HepG2 (cell line): ENCODE measurements at regions not wholly inside any gene's neighbourhood (a gene's known extent, or its start where the extent isn't known, plus 50 kb on each side); places are given as distances from the start of the nearest gene placed in this dataset.

ENCODE experiments used
- ATAC-seq: fragments of 200-7000 bp; cut with Tn5 transposase; 3 replicates; pipeline ENCODE4 v1.9.1; 2020; ENCODE audit warnings: mild to moderate bottlenecking, moderate library complexity
- BruUV-seq: library from RNA; stranded (reverse); fragments of 400-500 nt; replicated peaks from 2 replicates; lab custom pipeline; 2021; lab: Mats Ljungman, UMichigan
- CTCF ChIA-PET: fragments of 300-600 bp; formaldehyde crosslinking; extraction: SDS; loops from one replicate; lab custom pipeline; 2021; ENCODE audit warnings: low total read pairs, inconsistent platforms, low intra/inter-chr PET ratio; lab: Yijun Ruan, JAX
- POLR2A ChIA-PET: fragments of 350-600 bp; sonication (Branson Sonifier 250); formaldehyde crosslinking; loops from one replicate; lab custom pipeline; 2020; ENCODE audit warnings: antibody characterized with exemption, inconsistent platforms; lab: Yijun Ruan, JAX
- DNase-seq: peaks from one replicate; pipeline ENCODE4 v3.0.0-alpha.2; 2015; ENCODE audit warnings: low spot score
- FAIRE-seq: peaks from 3 replicates; lab custom pipeline; 2011; peaks lifted over from hg19 to GRCh38; lab: Jason Lieb, UNC
- H2AFZ ChIP-seq: one replicate; pipeline ENCODE4 v1.6.1; 2011; ENCODE audit warnings: low read length, inconsistent platforms
- H3K27ac ChIP-seq: fragments of 300-600 bp; 3 replicates; pipeline ENCODE4 v1.8.0; 2011; ENCODE audit warnings: mixed run types, mild to moderate bottlenecking, mixed read lengths, low read length, inconsistent platforms; ENCODE audit not compliant: insufficient read depth; ENCODE audit errors: extremely low read length
- H3K27me3 ChIP-seq, 2 experiments: fragments of 200-600 bp in 1 of 2; 2 replicates in 1 of 2; 3 replicates in 1 of 2; pipeline versions ENCODE4 v1.6.0 to v1.8.0; 2011; ENCODE audit warnings: low read length in 2 of 2, mild to moderate bottlenecking in 2 of 2, moderate library complexity in 2 of 2, inconsistent platforms in 1 of 2; ENCODE audit not compliant: insufficient read depth in 2 of 2, control insufficient read depth in 1 of 2
- H3K36me3 ChIP-seq, 2 experiments: fragments of 200-600 bp in 1 of 2; replicated peaks in 1 of 2; 2 replicates in 1 of 2; 3 replicates in 1 of 2; pipeline versions ENCODE4 v1.5.1 to v1.8.0; 2011; ENCODE audit warnings: low read length in 2 of 2, inconsistent platforms in 1 of 2; ENCODE audit not compliant: insufficient read depth in 2 of 2, control insufficient read depth in 1 of 2
- H3K4me1 ChIP-seq: 2 replicates; pipeline ENCODE4 v1.5.1; 2012; ENCODE audit warnings: low read length, inconsistent platforms; ENCODE audit not compliant: insufficient read depth
- H3K4me2 ChIP-seq: 2 replicates; pipeline ENCODE4 v1.6.0; 2011; ENCODE audit warnings: low read depth, low read length, inconsistent platforms
- H3K4me3 ChIP-seq, 3 experiments: fragments of 200-600 bp in 1 of 3; sonication (generic), shearing (Covaris generic) in 1 of 3; replicated peaks in 1 of 3; 2 replicates each; pipeline ENCODE4 v1.5.1; 2011 to 2016; ENCODE audit warnings: low read length in 3 of 3, inconsistent platforms in 2 of 3, low read depth in 2 of 3, mild to moderate bottlenecking in 2 of 3, control low read depth in 1 of 3, mixed read lengths in 1 of 3; ENCODE audit not compliant: insufficient read depth in 1 of 3
- H3K79me2 ChIP-seq: one replicate; pipeline ENCODE4 v1.6.1; 2011; ENCODE audit warnings: low read length, inconsistent platforms; ENCODE audit not compliant: insufficient read depth
- H3K9ac ChIP-seq: 2 replicates; pipeline ENCODE4 v1.6.0; 2011; ENCODE audit warnings: mild to moderate bottlenecking, low read depth, low read length, inconsistent platforms; ENCODE audit not compliant: insufficient read depth
- H3K9me3 ChIP-seq: 2 replicates; pipeline ENCODE4 v1.5.1; 2012; ENCODE audit warnings: mild to moderate bottlenecking, low read length
- H4K20me1 ChIP-seq: 2 replicates; pipeline ENCODE4 v1.6.0; 2011; ENCODE audit warnings: inconsistent platforms, mild to moderate bottlenecking, low read length, moderate library complexity; ENCODE audit not compliant: insufficient read depth
- ATF7-NPFF ChIP-seq: sonication (generic); formaldehyde crosslinking; IDR thresholded peaks from 2 replicates; pipeline ENCODE4 v1.8.1; 2023; ENCODE audit warnings: mild to moderate bottlenecking, low read depth, missing genetic modification reagents, moderate library complexity
- DNMT1 ChIP-seq: sonication (generic); formaldehyde crosslinking; IDR thresholded peaks from 2 replicates; pipeline ENCODE4 v1.5.1; 2020; ENCODE audit warnings: mild to moderate bottlenecking, missing genetic modification reagents
- GLI4 ChIP-seq: sonication (generic); formaldehyde crosslinking; IDR thresholded peaks from 2 replicates; pipeline ENCODE4 v1.5.1; 2020; ENCODE audit warnings: missing genetic modification reagents, mild to moderate bottlenecking, moderate library complexity, borderline replicate concordance
- HNRNPH1 ChIP-seq: fragments of 200-400 bp; formaldehyde crosslinking; optimal IDR thresholded peaks from 2 replicates; pipeline ENCODE3; 2017; ENCODE audit warnings: mild to moderate bottlenecking, low read depth, low read length
- KLF6 ChIP-seq: IDR thresholded peaks from 2 replicates; pipeline ENCODE4 v1.8.0; 2016; ENCODE audit warnings: missing biosample characterization, missing genetic modification reagents
- NFYB ChIP-seq: sonication (generic); formaldehyde crosslinking; IDR thresholded peaks from 2 replicates; pipeline ENCODE4 v1.4.0; 2020; ENCODE audit warnings: missing genetic modification reagents
- TBX2 ChIP-seq: sonication (generic); formaldehyde crosslinking; IDR thresholded peaks from 2 replicates; pipeline ENCODE4 v1.5.0; 2020; ENCODE audit warnings: missing genetic modification reagents, mild to moderate bottlenecking, borderline replicate concordance
- ZNF260 ChIP-seq: sonication (generic); formaldehyde crosslinking; IDR thresholded peaks from 2 replicates; pipeline ENCODE4 v1.4.0; 2020; ENCODE audit warnings: missing genetic modification reagents, low read depth, mild to moderate bottlenecking, borderline replicate concordance
- ZNF441 ChIP-seq: sonication (generic); formaldehyde crosslinking; IDR thresholded peaks from 2 replicates; pipeline ENCODE4 v1.7.0; 2021; ENCODE audit warnings: missing genetic modification reagents, borderline replicate concordance
- ZNF619 ChIP-seq: sonication (generic); formaldehyde crosslinking; IDR thresholded peaks from 2 replicates; pipeline ENCODE4 v1.4.0; 2020; ENCODE audit warnings: mild to moderate bottlenecking, missing genetic modification reagents
- ZSCAN31 ChIP-seq: sonication (generic); formaldehyde crosslinking; IDR thresholded peaks from 2 replicates; pipeline ENCODE4 v1.5.0; 2020; ENCODE audit warnings: low read depth, mild to moderate bottlenecking, missing genetic modification reagents
- WGBS: methylation state at CpG from one replicate; pipeline ENCODE4 v1.1.6; 2017; ENCODE audit warnings: low lambda C conversion rate; 5-methylcytosine and 5-hydroxymethylcytosine counted together
- in situ Hi-C: cut with HindIII; loops from 2 replicates; pipeline ENCODE4 v1.10.0; 2017; ENCODE audit warnings: low pct_unique_long_range_greater_than_20kb; ENCODE audit not compliant: extremely low pct_ligation_motif_present
- intact Hi-C: fragments of 100-400 bp; cut with micrococcal nuclease; formaldehyde crosslinking; loops from one replicate; pipeline ENCODE4 v1.10.0; 2022; ENCODE audit not compliant: unreplicated experiment
- TF ChIP-seq, protein P1 (sequence below): sonication (generic); formaldehyde crosslinking; IDR thresholded peaks from 2 replicates; pipeline ENCODE4 v1.4.0; 2020; ENCODE audit warnings: missing genetic modification reagents
- TF ChIP-seq, protein P2 (sequence below): IDR thresholded peaks from 2 replicates; pipeline ENCODE4 v1.6.1; 2016; ENCODE audit warnings: low read depth, missing genetic modification reagents, missing compliant biosample characterization
- TF ChIP-seq, protein P3 (sequence below): sonication (generic); formaldehyde crosslinking; IDR thresholded peaks from 2 replicates; pipeline ENCODE4 v1.5.1; 2020; ENCODE audit warnings: missing genetic modification reagents, mild to moderate bottlenecking, borderline replicate concordance

DNA sequence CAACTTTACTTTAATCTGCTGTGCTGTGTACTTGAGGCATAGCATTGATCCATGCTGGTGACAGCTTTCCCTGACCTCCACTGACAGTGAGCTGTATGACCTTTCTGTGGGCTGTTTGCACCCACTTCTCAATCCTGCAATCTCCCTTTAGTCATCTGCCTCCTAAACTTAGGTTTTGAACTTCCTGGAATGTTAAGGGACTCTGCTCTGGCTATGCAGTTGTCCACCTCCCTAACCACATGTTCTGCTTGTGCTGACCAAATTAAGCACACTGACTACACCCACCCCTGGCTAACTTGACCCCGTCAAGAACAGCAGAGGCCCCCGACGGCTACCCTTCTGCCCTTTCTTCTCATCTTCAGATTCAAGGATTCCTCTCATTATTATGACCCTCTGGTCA, 89.1 kb upstream of the NTM start (continued):
- TF ChIP-seq GLI4 = no peak
- TF ChIP-seq, all 625 proteins: peak for 0

DNA sequence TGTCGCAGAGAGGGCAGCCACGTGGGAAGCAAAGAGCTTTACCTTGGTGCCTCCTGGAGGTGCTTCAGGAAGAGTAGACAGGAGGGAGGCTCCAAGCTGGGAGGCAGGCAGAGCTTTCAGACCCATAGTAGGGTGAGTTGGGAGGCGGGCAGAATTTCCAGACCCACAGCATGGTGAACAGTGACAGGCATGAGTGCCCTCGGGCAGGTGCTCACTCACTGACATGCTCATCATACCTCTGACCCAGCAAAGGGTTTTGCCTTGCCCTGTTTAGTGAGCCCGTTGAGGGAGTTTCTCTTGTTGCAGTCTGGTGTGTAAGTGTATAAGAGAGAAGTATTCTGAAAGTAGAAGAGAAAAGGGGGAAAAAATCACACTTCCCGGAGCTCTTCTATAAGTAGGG, 86.4 kb upstream of the NTM start:
- intact Hi-C loops = no loop called here
- POLR2A ChIA-PET = no interaction called here
- no peak for TF ChIP-seq ATF7-NPFF (CRISPR knock-in tag)
- TF ChIP-seq, protein P1, sequence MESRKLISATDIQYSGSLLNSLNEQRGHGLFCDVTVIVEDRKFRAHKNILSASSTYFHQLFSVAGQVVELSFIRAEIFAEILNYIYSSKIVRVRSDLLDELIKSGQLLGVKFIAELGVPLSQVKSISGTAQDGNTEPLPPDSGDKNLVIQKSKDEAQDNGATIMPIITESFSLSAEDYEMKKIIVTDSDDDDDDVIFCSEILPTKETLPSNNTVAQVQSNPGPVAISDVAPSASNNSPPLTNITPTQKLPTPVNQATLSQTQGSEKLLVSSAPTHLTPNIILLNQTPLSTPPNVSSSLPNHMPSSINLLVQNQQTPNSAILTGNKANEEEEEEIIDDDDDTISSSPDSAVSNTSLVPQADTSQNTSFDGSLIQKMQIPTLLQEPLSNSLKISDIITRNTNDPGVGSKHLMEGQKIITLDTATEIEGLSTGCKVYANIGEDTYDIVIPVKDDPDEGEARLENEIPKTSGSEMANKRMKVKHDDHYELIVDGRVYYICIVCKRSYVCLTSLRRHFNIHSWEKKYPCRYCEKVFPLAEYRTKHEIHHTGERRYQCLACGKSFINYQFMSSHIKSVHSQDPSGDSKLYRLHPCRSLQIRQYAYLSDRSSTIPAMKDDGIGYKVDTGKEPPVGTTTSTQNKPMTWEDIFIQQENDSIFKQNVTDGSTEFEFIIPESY (CRISPR knock-in tag) = no peak
- TF ChIP-seq, protein P2, sequence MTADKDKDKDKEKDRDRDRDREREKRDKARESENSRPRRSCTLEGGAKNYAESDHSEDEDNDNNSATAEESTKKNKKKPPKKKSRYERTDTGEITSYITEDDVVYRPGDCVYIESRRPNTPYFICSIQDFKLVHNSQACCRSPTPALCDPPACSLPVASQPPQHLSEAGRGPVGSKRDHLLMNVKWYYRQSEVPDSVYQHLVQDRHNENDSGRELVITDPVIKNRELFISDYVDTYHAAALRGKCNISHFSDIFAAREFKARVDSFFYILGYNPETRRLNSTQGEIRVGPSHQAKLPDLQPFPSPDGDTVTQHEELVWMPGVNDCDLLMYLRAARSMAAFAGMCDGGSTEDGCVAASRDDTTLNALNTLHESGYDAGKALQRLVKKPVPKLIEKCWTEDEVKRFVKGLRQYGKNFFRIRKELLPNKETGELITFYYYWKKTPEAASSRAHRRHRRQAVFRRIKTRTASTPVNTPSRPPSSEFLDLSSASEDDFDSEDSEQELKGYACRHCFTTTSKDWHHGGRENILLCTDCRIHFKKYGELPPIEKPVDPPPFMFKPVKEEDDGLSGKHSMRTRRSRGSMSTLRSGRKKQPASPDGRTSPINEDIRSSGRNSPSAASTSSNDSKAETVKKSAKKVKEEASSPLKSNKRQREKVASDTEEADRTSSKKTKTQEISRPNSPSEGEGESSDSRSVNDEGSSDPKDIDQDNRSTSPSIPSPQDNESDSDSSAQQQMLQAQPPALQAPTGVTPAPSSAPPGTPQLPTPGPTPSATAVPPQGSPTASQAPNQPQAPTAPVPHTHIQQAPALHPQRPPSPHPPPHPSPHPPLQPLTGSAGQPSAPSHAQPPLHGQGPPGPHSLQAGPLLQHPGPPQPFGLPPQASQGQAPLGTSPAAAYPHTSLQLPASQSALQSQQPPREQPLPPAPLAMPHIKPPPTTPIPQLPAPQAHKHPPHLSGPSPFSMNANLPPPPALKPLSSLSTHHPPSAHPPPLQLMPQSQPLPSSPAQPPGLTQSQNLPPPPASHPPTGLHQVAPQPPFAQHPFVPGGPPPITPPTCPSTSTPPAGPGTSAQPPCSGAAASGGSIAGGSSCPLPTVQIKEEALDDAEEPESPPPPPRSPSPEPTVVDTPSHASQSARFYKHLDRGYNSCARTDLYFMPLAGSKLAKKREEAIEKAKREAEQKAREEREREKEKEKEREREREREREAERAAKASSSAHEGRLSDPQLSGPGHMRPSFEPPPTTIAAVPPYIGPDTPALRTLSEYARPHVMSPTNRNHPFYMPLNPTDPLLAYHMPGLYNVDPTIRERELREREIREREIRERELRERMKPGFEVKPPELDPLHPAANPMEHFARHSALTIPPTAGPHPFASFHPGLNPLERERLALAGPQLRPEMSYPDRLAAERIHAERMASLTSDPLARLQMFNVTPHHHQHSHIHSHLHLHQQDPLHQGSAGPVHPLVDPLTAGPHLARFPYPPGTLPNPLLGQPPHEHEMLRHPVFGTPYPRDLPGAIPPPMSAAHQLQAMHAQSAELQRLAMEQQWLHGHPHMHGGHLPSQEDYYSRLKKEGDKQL = no peak
- TF ChIP-seq, protein P3, sequence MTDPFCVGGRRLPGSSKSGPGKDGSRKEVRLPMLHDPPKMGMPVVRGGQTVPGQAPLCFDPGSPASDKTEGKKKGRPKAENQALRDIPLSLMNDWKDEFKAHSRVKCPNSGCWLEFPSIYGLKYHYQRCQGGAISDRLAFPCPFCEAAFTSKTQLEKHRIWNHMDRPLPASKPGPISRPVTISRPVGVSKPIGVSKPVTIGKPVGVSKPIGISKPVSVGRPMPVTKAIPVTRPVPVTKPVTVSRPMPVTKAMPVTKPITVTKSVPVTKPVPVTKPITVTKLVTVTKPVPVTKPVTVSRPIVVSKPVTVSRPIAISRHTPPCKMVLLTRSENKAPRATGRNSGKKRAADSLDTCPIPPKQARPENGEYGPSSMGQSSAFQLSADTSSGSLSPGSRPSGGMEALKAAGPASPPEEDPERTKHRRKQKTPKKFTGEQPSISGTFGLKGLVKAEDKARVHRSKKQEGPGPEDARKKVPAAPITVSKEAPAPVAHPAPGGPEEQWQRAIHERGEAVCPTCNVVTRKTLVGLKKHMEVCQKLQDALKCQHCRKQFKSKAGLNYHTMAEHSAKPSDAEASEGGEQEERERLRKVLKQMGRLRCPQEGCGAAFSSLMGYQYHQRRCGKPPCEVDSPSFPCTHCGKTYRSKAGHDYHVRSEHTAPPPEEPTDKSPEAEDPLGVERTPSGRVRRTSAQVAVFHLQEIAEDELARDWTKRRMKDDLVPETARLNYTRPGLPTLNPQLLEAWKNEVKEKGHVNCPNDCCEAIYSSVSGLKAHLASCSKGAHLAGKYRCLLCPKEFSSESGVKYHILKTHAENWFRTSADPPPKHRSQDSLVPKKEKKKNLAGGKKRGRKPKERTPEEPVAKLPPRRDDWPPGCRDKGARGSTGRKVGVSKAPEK (CRISPR knock-in tag) = no peak
- no peak for TF ChIP-seq NFYB (CRISPR knock-in tag)
- no peak for TF ChIP-seq KLF6 (CRISPR knock-in tag)
- no peak for TF ChIP-seq ZNF260 (CRISPR knock-in tag)
- TF ChIP-seq TBX2 (CRISPR knock-in tag) = no peak
- TF ChIP-seq DNMT1 (CRISPR knock-in tag) = no peak
- TF ChIP-seq HNRNPH1 = no peak
- TF ChIP-seq ZSCAN31 (CRISPR knock-in tag) = no peak
- TF ChIP-seq ZNF441 (CRISPR knock-in tag) = no peak
- TF ChIP-seq ZNF619 (CRISPR knock-in tag) = no peak

More for the DNA sequence above, 86.4 kb upstream of the NTM start:
- 0% methylated on average over 5 of the region's 6 CpGs for WGBS
- no peaks in the 10 kb centered on the region for H3K36me3 ChIP-seq
- no peak for FAIRE-seq
- ATAC-seq = no peak
- H3K4me3 ChIP-seq = no peak overlapping the region
- CTCF ChIA-PET = no interaction called here
- no peaks in the 10 kb centered on the region for H3K79me2 ChIP-seq
- no peak overlapping the region for H3K9ac ChIP-seq
- 0 out of 5 replicates have a peak, but pooled peaks cover 0 to 8% of the 10 kb centered on the region in 2 experiments for H3K27me3 ChIP-seq
- no peak for DNase-seq
- BruUV-seq = no TSS peak
- H3K4me2 ChIP-seq = no peak overlapping the region
- in situ Hi-C loops = no loop called here
- H2AFZ ChIP-seq = no peak overlapping the region
- H3K4me1 ChIP-seq = no peaks in the 10 kb centered on the region
- H4K20me1 ChIP-seq = no peaks in the 10 kb centered on the region
- no peaks in the 10 kb centered on the region for H3K9me3 ChIP-seq
- no peak overlapping the region for H3K27ac ChIP-seq
